H9 (cell line): ENCODE measurements at regions not wholly inside any gene's neighbourhood (a gene's known extent, or its start where the extent isn't known, plus 50 kb on each side); places are given as distances from the start of the nearest gene placed in this dataset.

ENCODE experiments used
- DNase-seq: peaks from one replicate; pipeline ENCODE4 v3.0.0-alpha.2; 2017
- H2AFZ ChIP-seq: one replicate; pipeline ENCODE4 v1.6.1; 2013; ENCODE audit warnings: mild to moderate bottlenecking, low read length, control low read depth, moderate library complexity
- H2AK5ac ChIP-seq: 2 replicates; pipeline ENCODE4 v1.6.1; 2013; ENCODE audit warnings: low read length, control low read depth, mixed read lengths; ENCODE audit not compliant: insufficient read length
- H2BK120ac ChIP-seq: one replicate; pipeline ENCODE4 v1.6.1; 2013; ENCODE audit warnings: low read depth, mild to moderate bottlenecking, low read length, control low read depth, inconsistent platforms; ENCODE audit not compliant: poor library complexity, severe bottlenecking
- H2BK12ac ChIP-seq: 2 replicates; pipeline ENCODE4 v1.6.1; 2013; ENCODE audit warnings: low read length, control low read depth, mixed read lengths, low read depth; ENCODE audit not compliant: insufficient read length
- H2BK15ac ChIP-seq: 2 replicates; pipeline ENCODE4 v1.6.1; 2013; ENCODE audit warnings: low read depth, low read length, control low read depth
- H2BK20ac ChIP-seq: one replicate; pipeline ENCODE4 v1.6.1; 2013; ENCODE audit warnings: low read depth, mild to moderate bottlenecking, low read length, control low read depth, inconsistent platforms; ENCODE audit not compliant: poor library complexity, severe bottlenecking
- H2BK5ac ChIP-seq: 2 replicates; pipeline ENCODE4 v1.6.1; 2013; ENCODE audit warnings: low read length, control low read depth, mixed read lengths; ENCODE audit not compliant: insufficient read length
- H3K14ac ChIP-seq: 2 replicates; pipeline ENCODE4 v1.6.1; 2013; ENCODE audit warnings: low read length, control low read depth; ENCODE audit not compliant: insufficient read depth
- H3K18ac ChIP-seq: 2 replicates; pipeline ENCODE4 v1.6.1; 2013; ENCODE audit warnings: low read depth, mild to moderate bottlenecking, mixed read lengths, low read length, control low read depth; ENCODE audit not compliant: insufficient read length
- H3K23ac ChIP-seq: 2 replicates; pipeline ENCODE4 v1.6.1; 2013; ENCODE audit warnings: low read length, control low read depth, mixed read lengths, low read depth; ENCODE audit not compliant: insufficient read length
- H3K23me2 ChIP-seq: 2 replicates; pipeline ENCODE4 v1.6.1; 2013; ENCODE audit warnings: low read depth, mild to moderate bottlenecking, mixed read lengths, low read length, control low read depth; ENCODE audit not compliant: insufficient read length, poor library complexity, severe bottlenecking
- H3K27ac ChIP-seq: 2 replicates; pipeline ENCODE4 v1.5.1; 2013; ENCODE audit warnings: low read length, control low read depth, mixed read lengths, low read depth; ENCODE audit not compliant: insufficient read length
- H3K27me3 ChIP-seq: 2 replicates; pipeline ENCODE4 v1.6.1; 2013; ENCODE audit warnings: low read length, control low read depth, inconsistent platforms; ENCODE audit not compliant: insufficient read depth
- H3K4ac ChIP-seq: 2 replicates; pipeline ENCODE4 v1.6.1; 2013; ENCODE audit warnings: low read depth, mild to moderate bottlenecking, control low read depth, inconsistent platforms, low read length, moderate library complexity
- H3K4me1 ChIP-seq: 2 replicates; pipeline ENCODE4 v1.6.1; 2013; ENCODE audit warnings: low read length, control low read depth, inconsistent platforms; ENCODE audit not compliant: insufficient read depth
- H3K4me2 ChIP-seq: 2 replicates; pipeline ENCODE4 v1.6.1; 2013; ENCODE audit warnings: low read length, control low read depth, mixed read lengths; ENCODE audit not compliant: insufficient read length, insufficient read depth
- H3K56ac ChIP-seq: 2 replicates; pipeline ENCODE4 v1.6.1; 2013; ENCODE audit warnings: low read depth, mild to moderate bottlenecking, mixed read lengths, low read length, control low read depth; ENCODE audit not compliant: insufficient read length
- H3K79me1 ChIP-seq: 2 replicates; pipeline ENCODE4 v1.6.1; 2013; ENCODE audit warnings: low read depth, mild to moderate bottlenecking, moderate library complexity, low read length, control low read depth, inconsistent platforms; ENCODE audit not compliant: insufficient read depth, poor library complexity, severe bottlenecking
- H3K79me2 ChIP-seq: 2 replicates; pipeline ENCODE4 v1.6.1; 2013; ENCODE audit warnings: low read length, control low read depth, inconsistent platforms; ENCODE audit not compliant: insufficient read depth
- H3K9ac ChIP-seq: 2 replicates; pipeline ENCODE4 v1.6.1; 2013; ENCODE audit warnings: low read length, control low read depth, mixed read lengths; ENCODE audit not compliant: insufficient read length; ENCODE audit errors: extremely low read depth
- H3K9me3 ChIP-seq: one replicate; pipeline ENCODE4 v1.6.1; 2013; ENCODE audit warnings: low read depth, low read length, inconsistent platforms; ENCODE audit not compliant: control insufficient read depth
- H3T11ph ChIP-seq: one replicate; pipeline ENCODE4 v1.6.1; 2013; ENCODE audit warnings: mild to moderate bottlenecking, low read length, control low read depth, inconsistent platforms
- H4K20me1 ChIP-seq: one replicate; pipeline ENCODE4 v1.6.1; 2013; ENCODE audit not compliant: control insufficient read depth, insufficient read length, insufficient read depth
- H4K5ac ChIP-seq: 2 replicates; pipeline ENCODE4 v1.6.1; 2013; ENCODE audit warnings: low read depth, mild to moderate bottlenecking, mixed read lengths, low read length, control low read depth; ENCODE audit not compliant: insufficient read length
- H4K8ac ChIP-seq: replicated peaks from 2 replicates; pipeline ENCODE4 v1.6.1; 2013; ENCODE audit warnings: low read length, control low read depth, mixed read lengths, low read depth; ENCODE audit not compliant: insufficient read length
- H4K91ac ChIP-seq: 2 replicates; pipeline ENCODE4 v1.6.1; 2013; ENCODE audit warnings: low read depth, mild to moderate bottlenecking, moderate library complexity, mixed read lengths, low read length, control low read depth; ENCODE audit not compliant: insufficient read length
- H3K27ac Mint-ChIP-seq, 3 experiments: 2 replicates in 2 of 3; 3 replicates in 1 of 3; pipeline ENCODE4 v1.8.0; 2020 to 2021; ENCODE audit warnings: mixed read lengths in 3 of 3, mild to moderate bottlenecking in 1 of 3, moderate library complexity in 1 of 3
- H3K27me3 Mint-ChIP-seq: 2 replicates; pipeline ENCODE4 v1.8.0; 2021; ENCODE audit warnings: low read depth, mild to moderate bottlenecking, moderate library complexity, mixed read lengths
- H3K36me3 Mint-ChIP-seq, 3 experiments: 2 replicates in 2 of 3; 3 replicates in 1 of 3; pipeline ENCODE4 v1.8.0; 2020 to 2021; ENCODE audit warnings: low read depth in 3 of 3, mixed read lengths in 3 of 3; ENCODE audit not compliant: insufficient read depth in 1 of 3
- H3K4me1 Mint-ChIP-seq, 2 experiments: 2 replicates each; pipeline ENCODE4 v1.8.0; 2020; ENCODE audit warnings: mixed read lengths in 2 of 2
- H3K4me3 Mint-ChIP-seq, 2 experiments: 2 replicates in 1 of 2; 3 replicates in 1 of 2; pipeline ENCODE4 v1.8.0; 2020 to 2021; ENCODE audit warnings: mild to moderate bottlenecking in 2 of 2, mixed read lengths in 2 of 2, moderate library complexity in 1 of 2
- H3K9me3 Mint-ChIP-seq, 2 experiments: 2 replicates in 1 of 2; 3 replicates in 1 of 2; pipeline ENCODE4 v1.8.0; 2020; ENCODE audit warnings: mild to moderate bottlenecking in 2 of 2, mixed read lengths in 2 of 2, moderate library complexity in 1 of 2
- CTCF ChIP-seq: fragments of 200-600 bp; sonication (generic); conservative IDR thresholded peaks from 3 replicates; pipeline ENCODE4 v1.8.0; 2021; ENCODE audit warnings: antibody characterized with exemption, mild to moderate bottlenecking
- WGBS: extraction: QIAGEN DNeasy Blood & Tissue Kit; methylation state at CpG from one replicate; pipeline ENCODE4 v1.1.7; 2013; ENCODE audit warnings: missing lambda C conversion rate, low lambda C conversion rate, mixed read lengths; ENCODE audit not compliant: insufficient read length; ENCODE audit errors: extremely low coverage; 5-methylcytosine and 5-hydroxymethylcytosine counted together

- no peak overlapping the region for H2BK5ac ChIP-seq
- no peaks in the 10 kb centered on the region for H4K20me1 ChIP-seq
- no peak overlapping the region for H3K56ac ChIP-seq
- DNase-seq = no peak
- no peak overlapping the region for H3K18ac ChIP-seq
- no peak overlapping the region for H2BK15ac ChIP-seq
- no peaks in the 10 kb centered on the region for H3K79me2 ChIP-seq
- peaks cover 17 to 19% of the 10 kb centered on the region in 2 experiments for H3K4me1 Mint-ChIP-seq
- H3K27me3 ChIP-seq = no peaks in the 10 kb centered on the region
- no CpG with 5 or more reads among the region's 7 CpGs for WGBS
- H3K23ac ChIP-seq = no peak overlapping the region
- H3K4me1 ChIP-seq = no peaks in the 10 kb centered on the region
- no peaks in the 10 kb centered on the region; a peak in 2 of 5 replicates for H3K9me3 Mint-ChIP-seq
- no peak overlapping the region for H2BK120ac ChIP-seq
- no peak overlapping the region for H3K27ac Mint-ChIP-seq
- H3K9me3 ChIP-seq = no peaks in the 10 kb centered on the region
- H3K4ac ChIP-seq = no peak overlapping the region
- no peak overlapping the region for H3K4me3 Mint-ChIP-seq
- no peaks in the 10 kb centered on the region for H3K23me2 ChIP-seq
- H3K27ac ChIP-seq = no peak overlapping the region
- H2AK5ac ChIP-seq = no peak overlapping the region
- H3K36me3 Mint-ChIP-seq = no peaks in the 10 kb centered on the region
- no peak overlapping the region for H3K4me2 ChIP-seq
- no peak overlapping the region for H3T11ph ChIP-seq
- no peak overlapping the region for H4K5ac ChIP-seq
- no peak for TF ChIP-seq CTCF
- H3K14ac ChIP-seq = no peak overlapping the region
- H4K8ac ChIP-seq = no peak overlapping the region
- peaks cover 2% of the 10 kb centered on the region; the same call in 1 of the 2 replicates for H3K27me3 Mint-ChIP-seq
- no peak overlapping the region for H4K91ac ChIP-seq
- no peak overlapping the region for H3K9ac ChIP-seq
- H2BK12ac ChIP-seq = no peak overlapping the region
- H3K79me1 ChIP-seq = no peaks in the 10 kb centered on the region
- H2AFZ ChIP-seq = no peak overlapping the region
- no peak overlapping the region for H2BK20ac ChIP-seq
Measured at GRCh38 chr6:4265740-4266139, 130.4 kb upstream of the ECI2 start.
